HepG2 (cell line): ENCODE measurements at regions not wholly inside any gene's neighbourhood (a gene's known extent, or its start where the extent isn't known, plus 50 kb on each side); places are given as distances from the start of the nearest gene placed in this dataset.

Source experiments
- ATAC-seq: fragments of 200-7000 bp; cut with Tn5 transposase; 3 replicates; pipeline ENCODE4 v1.9.1; 2020; ENCODE audit warnings: mild to moderate bottlenecking, moderate library complexity
- BruUV-seq: library from RNA; stranded (reverse); fragments of 400-500 nt; replicated peaks from 2 replicates; lab custom pipeline; 2021; lab: Mats Ljungman, UMichigan
- CTCF ChIA-PET: fragments of 300-600 bp; formaldehyde crosslinking; extraction: SDS; loops from one replicate; lab custom pipeline; 2021; ENCODE audit warnings: low total read pairs, inconsistent platforms, low intra/inter-chr PET ratio; lab: Yijun Ruan, JAX
- POLR2A ChIA-PET: fragments of 350-600 bp; sonication (Branson Sonifier 250); formaldehyde crosslinking; loops from one replicate; lab custom pipeline; 2020; ENCODE audit warnings: antibody characterized with exemption, inconsistent platforms; lab: Yijun Ruan, JAX
- DNase-seq: peaks from one replicate; pipeline ENCODE4 v3.0.0-alpha.2; 2015; ENCODE audit warnings: low spot score
- FAIRE-seq: peaks from 3 replicates; lab custom pipeline; 2011; peaks lifted over from hg19 to GRCh38; lab: Jason Lieb, UNC
- H2AFZ ChIP-seq: one replicate; pipeline ENCODE4 v1.6.1; 2011; ENCODE audit warnings: low read length, inconsistent platforms
- H3K27ac ChIP-seq: fragments of 300-600 bp; 3 replicates; pipeline ENCODE4 v1.8.0; 2011; ENCODE audit warnings: mixed run types, mild to moderate bottlenecking, mixed read lengths, low read length, inconsistent platforms; ENCODE audit not compliant: insufficient read depth; ENCODE audit errors: extremely low read length
- H3K27me3 ChIP-seq, 2 experiments: fragments of 200-600 bp in 1 of 2; 2 replicates in 1 of 2; 3 replicates in 1 of 2; pipeline versions ENCODE4 v1.6.0 to v1.8.0; 2011; ENCODE audit warnings: low read length in 2 of 2, mild to moderate bottlenecking in 2 of 2, moderate library complexity in 2 of 2, inconsistent platforms in 1 of 2; ENCODE audit not compliant: insufficient read depth in 2 of 2, control insufficient read depth in 1 of 2
- H3K36me3 ChIP-seq, 2 experiments: fragments of 200-600 bp in 1 of 2; replicated peaks in 1 of 2; 2 replicates in 1 of 2; 3 replicates in 1 of 2; pipeline versions ENCODE4 v1.5.1 to v1.8.0; 2011; ENCODE audit warnings: low read length in 2 of 2, inconsistent platforms in 1 of 2; ENCODE audit not compliant: insufficient read depth in 2 of 2, control insufficient read depth in 1 of 2
- H3K4me1 ChIP-seq: 2 replicates; pipeline ENCODE4 v1.5.1; 2012; ENCODE audit warnings: low read length, inconsistent platforms; ENCODE audit not compliant: insufficient read depth
- H3K4me2 ChIP-seq: 2 replicates; pipeline ENCODE4 v1.6.0; 2011; ENCODE audit warnings: low read depth, low read length, inconsistent platforms
- H3K4me3 ChIP-seq, 3 experiments: fragments of 200-600 bp in 1 of 3; sonication (generic), shearing (Covaris generic) in 1 of 3; replicated peaks in 1 of 3; 2 replicates each; pipeline ENCODE4 v1.5.1; 2011 to 2016; ENCODE audit warnings: low read length in 3 of 3, inconsistent platforms in 2 of 3, low read depth in 2 of 3, mild to moderate bottlenecking in 2 of 3, control low read depth in 1 of 3, mixed read lengths in 1 of 3; ENCODE audit not compliant: insufficient read depth in 1 of 3
- H3K79me2 ChIP-seq: one replicate; pipeline ENCODE4 v1.6.1; 2011; ENCODE audit warnings: low read length, inconsistent platforms; ENCODE audit not compliant: insufficient read depth
- H3K9ac ChIP-seq: 2 replicates; pipeline ENCODE4 v1.6.0; 2011; ENCODE audit warnings: mild to moderate bottlenecking, low read depth, low read length, inconsistent platforms; ENCODE audit not compliant: insufficient read depth
- H3K9me3 ChIP-seq: 2 replicates; pipeline ENCODE4 v1.5.1; 2012; ENCODE audit warnings: mild to moderate bottlenecking, low read length
- H4K20me1 ChIP-seq: 2 replicates; pipeline ENCODE4 v1.6.0; 2011; ENCODE audit warnings: inconsistent platforms, mild to moderate bottlenecking, low read length, moderate library complexity; ENCODE audit not compliant: insufficient read depth
- CCAR2 ChIP-seq: fragments of 200-400 bp; formaldehyde crosslinking; optimal IDR thresholded peaks from 2 replicates; pipeline ENCODE3; 2018; ENCODE audit warnings: low read depth, mild to moderate bottlenecking, low read length, moderate library complexity
- CHCHD3 ChIP-seq: sonication (generic); formaldehyde crosslinking; IDR thresholded peaks from 2 replicates; pipeline ENCODE4 v1.8.0; 2022; ENCODE audit warnings: mild to moderate bottlenecking, missing genetic modification reagents, moderate library complexity
- KAT8 ChIP-seq: IDR thresholded peaks from 2 replicates; pipeline ENCODE4 v1.6.1; 2016; ENCODE audit warnings: missing genetic modification reagents, missing compliant biosample characterization
- KDM1A ChIP-seq: IDR thresholded peaks from 2 replicates; pipeline ENCODE4 v1.6.1; 2016; ENCODE audit warnings: missing compliant biosample characterization
- MEF2D ChIP-seq: sonication (generic); formaldehyde crosslinking; IDR thresholded peaks from 2 replicates; pipeline ENCODE4 v1.5.1; 2020; ENCODE audit warnings: mild to moderate bottlenecking, missing genetic modification reagents
- SOX13 ChIP-seq, 3 experiments: fragments of 450-650 bp in 1 of 3; sonication (generic) in 1 of 3; formaldehyde crosslinking in 1 of 3; IDR thresholded peaks in 2 of 3; conservative IDR thresholded peaks in 1 of 3; 2 replicates each; pipeline versions ENCODE4 v1.5.0 to v1.6.1; 2016 to 2020; ENCODE audit warnings: antibody characterized with exemption in 1 of 3, mild to moderate bottlenecking in 1 of 3, missing compliant biosample characterization in 1 of 3, missing genetic modification reagents in 1 of 3, moderate library complexity in 1 of 3
- SSRP1 ChIP-seq: IDR thresholded peaks from 2 replicates; pipeline ENCODE4 v1.6.1; 2016; ENCODE audit warnings: control low read depth
- TEAD3 ChIP-seq: optimal IDR thresholded peaks from 2 replicates; pipeline ENCODE3; 2016; ENCODE audit warnings: borderline replicate concordance
- ZNF557 ChIP-seq: sonication (generic); formaldehyde crosslinking; IDR thresholded peaks from 2 replicates; pipeline ENCODE4 v1.4.0; 2020; ENCODE audit warnings: missing genetic modification reagents
- ZNF761 ChIP-seq: sonication (generic); formaldehyde crosslinking; conservative IDR thresholded peaks from 2 replicates; pipeline ENCODE4 v1.4.0; 2020; ENCODE audit warnings: mild to moderate bottlenecking, missing genetic modification reagents
- ZNF782 ChIP-seq: sonication (generic); formaldehyde crosslinking; IDR thresholded peaks from 2 replicates; pipeline ENCODE4 v1.4.0; 2020; ENCODE audit warnings: missing genetic modification reagents, mild to moderate bottlenecking, borderline replicate concordance
- WGBS: methylation state at CpG from one replicate; pipeline ENCODE4 v1.1.6; 2017; ENCODE audit warnings: low lambda C conversion rate; 5-methylcytosine and 5-hydroxymethylcytosine counted together
- in situ Hi-C: cut with HindIII; loops from 2 replicates; pipeline ENCODE4 v1.10.0; 2017; ENCODE audit warnings: low pct_unique_long_range_greater_than_20kb; ENCODE audit not compliant: extremely low pct_ligation_motif_present
- intact Hi-C: fragments of 100-400 bp; cut with micrococcal nuclease; formaldehyde crosslinking; loops from one replicate; pipeline ENCODE4 v1.10.0; 2022; ENCODE audit not compliant: unreplicated experiment
- TF ChIP-seq, protein P1 (sequence below): sonication (generic); formaldehyde crosslinking; IDR thresholded peaks from 2 replicates; pipeline ENCODE4 v1.5.0; 2020; ENCODE audit warnings: missing genetic modification reagents

DNA sequence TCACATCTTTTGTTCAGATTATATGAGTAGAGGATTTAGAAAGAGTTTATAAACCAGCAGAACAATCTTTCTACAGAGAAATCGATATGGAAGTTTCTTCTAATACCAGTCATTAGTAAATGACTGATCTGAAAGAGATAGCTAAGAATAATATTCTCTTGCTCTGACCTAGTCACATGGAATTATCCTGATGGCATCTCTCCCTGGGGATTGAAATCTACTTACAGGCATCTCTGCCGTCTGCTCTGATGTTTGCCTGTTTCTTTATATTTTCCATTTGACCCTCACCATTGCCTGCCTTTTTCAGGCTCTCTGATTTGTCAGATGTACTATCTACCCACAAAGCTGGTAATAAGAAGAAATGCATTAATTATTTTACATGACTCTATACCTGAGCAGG lies 1157.3 kb downstream of the PCDH7 start:
- H3K4me1 ChIP-seq = no peaks in the 10 kb centered on the region
- H3K27me3 ChIP-seq = no peaks in the 10 kb centered on the region
- no peaks in the 10 kb centered on the region for H3K36me3 ChIP-seq
- CTCF ChIA-PET = no interaction called here
- H3K27ac ChIP-seq = no peak overlapping the region
- no peak overlapping the region for H3K4me3 ChIP-seq
- DNase-seq (no peak), ATAC-seq (no peak), FAIRE-seq (no peak)
- 2% methylated on average over 2 of the region's 2 CpGs for WGBS
- H3K9ac ChIP-seq = no peak overlapping the region
- POLR2A ChIA-PET = no interaction called here
- no TSS peak for BruUV-seq
- in situ Hi-C loops = no loop called here
- H3K79me2 ChIP-seq = no peaks in the 10 kb centered on the region
- no peak for TF ChIP-seq TEAD3 (CRISPR knock-in tag)
- TF ChIP-seq, protein P1, sequence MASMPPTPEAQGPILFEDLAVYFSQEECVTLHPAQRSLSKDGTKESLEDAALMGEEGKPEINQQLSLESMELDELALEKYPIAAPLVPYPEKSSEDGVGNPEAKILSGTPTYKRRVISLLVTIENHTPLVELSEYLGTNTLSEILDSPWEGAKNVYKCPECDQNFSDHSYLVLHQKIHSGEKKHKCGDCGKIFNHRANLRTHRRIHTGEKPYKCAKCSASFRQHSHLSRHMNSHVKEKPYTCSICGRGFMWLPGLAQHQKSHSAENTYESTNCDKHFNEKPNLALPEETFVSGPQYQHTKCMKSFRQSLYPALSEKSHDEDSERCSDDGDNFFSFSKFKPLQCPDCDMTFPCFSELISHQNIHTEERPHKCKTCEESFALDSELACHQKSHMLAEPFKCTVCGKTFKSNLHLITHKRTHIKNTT = no peak
- TF ChIP-seq KDM1A (CRISPR knock-in tag) = no peak
- TF ChIP-seq CHCHD3 (CRISPR knock-in tag) = no peak
- no peak for TF ChIP-seq SSRP1 (CRISPR knock-in tag)
- TF ChIP-seq ZNF761 (CRISPR knock-in tag) = no peak
- no peak for TF ChIP-seq CCAR2
- no peak for TF ChIP-seq ZNF557 (CRISPR knock-in tag)
- no peak for TF ChIP-seq ZNF782 (CRISPR knock-in tag)
- no peak for TF ChIP-seq KAT8 (CRISPR knock-in tag)
- no peak for TF ChIP-seq SOX13 (IDR thresholded peaks at IDR 0.05)
- TF ChIP-seq SOX13 (CRISPR knock-in tag; conservative IDR thresholded peaks at IDR 0.05 in 1 of 2, IDR thresholded peaks at IDR 0.05 in 1 of 2) = no peak
- TF ChIP-seq MEF2D (CRISPR knock-in tag) = no peak
- no peak overlapping the region for H3K4me2 ChIP-seq
- no peaks in the 10 kb centered on the region for H4K20me1 ChIP-seq
- intact Hi-C loops = no loop called here
- H2AFZ ChIP-seq = no peak overlapping the region
- H3K9me3 ChIP-seq = peaks cover 24% of the 10 kb centered on the region
